SK-N-SH (cell line): ENCODE measurements at regions not wholly inside any gene's neighbourhood (a gene's known extent, or its start where the extent isn't known, plus 50 kb on each side); places are given as distances from the start of the nearest gene placed in this dataset.

Experiments used
- CTCF ChIA-PET: fragments of 300-600, 350-600 bp; formaldehyde crosslinking; extraction: SDS; loops from one replicate; lab custom pipeline; 2021; lab: Yijun Ruan, JAX
- POLR2A ChIA-PET: fragments of 350-600 bp; sonication (Branson Sonifier 250); formaldehyde crosslinking; extraction: SDS; loops from one replicate; lab custom pipeline; 2020; ENCODE audit warnings: antibody characterized with exemption, inconsistent platforms; lab: Yijun Ruan, JAX
- DNase-seq: peaks from one replicate; pipeline ENCODE4 v3.0.0; 2012
- H2AFZ ChIP-seq: fragments of 200-600 bp; sonication (generic); 2 replicates; pipeline ENCODE4 v1.8.1; 2016; ENCODE audit warnings: antibody characterized with exemption, mild to moderate bottlenecking, low read depth
- H3F3A ChIP-seq: fragments of 200-600 bp; sonication (generic); replicated peaks from 2 replicates; pipeline ENCODE3; 2016; ENCODE audit warnings: antibody characterized with exemption, mild to moderate bottlenecking; ENCODE audit not compliant: insufficient read depth
- H3K27ac ChIP-seq, 2 experiments: fragments of 200-500 bp in 1 of 2; fragments of 200-600 bp in 1 of 2; sonication (Bioruptor generic) in 1 of 2; sonication (generic), shearing (Covaris generic) in 1 of 2; 2 replicates each; pipeline versions ENCODE4 v1.5.1 to v1.6.1; 2014 to 2016; ENCODE audit warnings: low read depth in 2 of 2, inconsistent platforms in 1 of 2, low read length in 1 of 2, mild to moderate bottlenecking in 1 of 2, mixed read lengths in 1 of 2
- H3K27me3 ChIP-seq: fragments of 200-600 bp; sonication (generic), shearing (Covaris generic); 2 replicates; pipeline ENCODE4 v1.6.1; 2016; ENCODE audit warnings: mixed run types; ENCODE audit not compliant: insufficient read depth
- H3K36me3 ChIP-seq, 2 experiments: fragments of 200-500 bp in 1 of 2; fragments of 200-600 bp in 1 of 2; sonication (Bioruptor generic) in 1 of 2; sonication (generic) in 1 of 2; replicated peaks in 1 of 2; 2 replicates each; pipeline versions ENCODE3 to v1.5.1; 2014 to 2016; ENCODE audit warnings: low read length in 1 of 2, mild to moderate bottlenecking in 1 of 2; ENCODE audit not compliant: insufficient read depth in 2 of 2, control insufficient read depth in 1 of 2
- H3K4me1 ChIP-seq, 2 experiments: fragments of 200-500 bp in 1 of 2; fragments of 200-600 bp in 1 of 2; sonication (Bioruptor generic) in 1 of 2; sonication (generic), shearing (Covaris generic) in 1 of 2; 2 replicates each; pipeline versions ENCODE4 v1.5.1 to v1.6.1; 2014 to 2016; ENCODE audit warnings: low read depth in 1 of 2, low read length in 1 of 2, mixed run types in 1 of 2; ENCODE audit not compliant: insufficient read depth in 2 of 2, control insufficient read depth in 1 of 2
- H3K4me2 ChIP-seq: fragments of 200-600 bp; sonication (generic), shearing (Covaris generic); 2 replicates; pipeline ENCODE4 v1.6.1; 2017; ENCODE audit warnings: mixed run types
- H3K4me3 ChIP-seq, 2 experiments: fragments of 200-500 bp in 1 of 2; fragments of 200-600 bp in 1 of 2; sonication (Bioruptor generic) in 1 of 2; sonication (generic), shearing (Covaris generic) in 1 of 2; 2 replicates each; pipeline versions ENCODE4 v1.5.1 to v1.8.1; 2014 to 2016; ENCODE audit warnings: low read depth in 2 of 2, inconsistent platforms in 1 of 2, low read length in 1 of 2, mild to moderate bottlenecking in 1 of 2, mixed read lengths in 1 of 2, moderate library complexity in 1 of 2
- H3K79me2 ChIP-seq: fragments of 200-600 bp; sonication (generic); 2 replicates; pipeline ENCODE4 v1.8.1; 2017; ENCODE audit warnings: mild to moderate bottlenecking; ENCODE audit not compliant: insufficient read depth
- H3K9ac ChIP-seq: fragments of 200-600 bp; sonication (generic); 2 replicates; pipeline ENCODE4 v1.6.1; 2017; ENCODE audit warnings: mixed run types
- H3K9me2 ChIP-seq: fragments of 200-600 bp; sonication (generic); 2 replicates; pipeline ENCODE4 v1.6.1; 2017; ENCODE audit warnings: mixed run types
- H3K9me3 ChIP-seq: fragments of 200-600 bp; sonication (generic); 2 replicates; pipeline ENCODE4 v1.6.1; 2017; ENCODE audit warnings: mixed run types, mild to moderate bottlenecking, moderate library complexity
- H4K20me1 ChIP-seq: fragments of 200-600 bp; sonication (generic); 2 replicates; pipeline ENCODE4 v1.6.1; 2017; ENCODE audit warnings: mild to moderate bottlenecking, mixed run types; ENCODE audit not compliant: insufficient read depth
- CHD2 ChIP-seq: fragments of 150-350 bp; IDR thresholded peaks from 2 replicates; pipeline ENCODE4 v1.6.1; 2018; ENCODE audit warnings: low read length; ENCODE audit not compliant: partially characterized antibody
- EP300 ChIP-seq, 2 experiments: IDR thresholded peaks; 2 replicates each; pipeline versions ENCODE4 v1.4.0 to v1.6.1; 2012; ENCODE audit warnings: borderline replicate concordance in 1 of 2, low read depth in 1 of 2, low read length in 1 of 2
- EZH2phosphoT487 ChIP-seq: fragments of 200-600 bp; sonication (generic); IDR thresholded peaks from 2 replicates; pipeline ENCODE4 v1.6.1; 2017; ENCODE audit warnings: low read depth, mixed run types, mild to moderate bottlenecking, antibody characterized with exemption, moderate library complexity, borderline replicate concordance
- FOSL2 ChIP-seq: IDR thresholded peaks from 2 replicates; pipeline ENCODE4 v1.4.0; 2012; ENCODE audit warnings: low read depth, mild to moderate bottlenecking, moderate library complexity, borderline replicate concordance
- FOXM1 ChIP-seq: IDR thresholded peaks from 2 replicates; pipeline ENCODE4 v1.4.0; 2012; ENCODE audit warnings: low read depth, mild to moderate bottlenecking
- GABPA ChIP-seq: IDR thresholded peaks from 2 replicates; pipeline ENCODE4 v1.4.0; 2012; ENCODE audit warnings: low read depth, mild to moderate bottlenecking
- GATA2 ChIP-seq: sonication (generic); formaldehyde crosslinking; IDR thresholded peaks from 2 replicates; pipeline ENCODE4 v1.5.0; 2020; ENCODE audit warnings: mild to moderate bottlenecking, missing genetic modification reagents
- JUND ChIP-seq: IDR thresholded peaks from 2 replicates; pipeline ENCODE4 v1.4.0; 2012
- MEF2A ChIP-seq: IDR thresholded peaks from 2 replicates; pipeline ENCODE4 v1.4.0; 2012; ENCODE audit warnings: low read depth, borderline replicate concordance
- MXI1 ChIP-seq: IDR thresholded peaks from 2 replicates; pipeline ENCODE4 v1.6.1; 2012; ENCODE audit warnings: mild to moderate bottlenecking, low read depth, low read length, improper control_type of control experiment
- NFIC ChIP-seq: IDR thresholded peaks from 2 replicates; pipeline ENCODE4 v1.4.0; 2012; ENCODE audit warnings: borderline replicate concordance
- NRF1 ChIP-seq: IDR thresholded peaks from 2 replicates; pipeline ENCODE4 v1.6.1; 2012; ENCODE audit warnings: low read depth, mild to moderate bottlenecking, low read length
- RAD21 ChIP-seq: IDR thresholded peaks from 2 replicates; pipeline ENCODE4 v1.6.1; 2012; ENCODE audit warnings: mild to moderate bottlenecking, low read length
- RCOR1 ChIP-seq: fragments of 150-350 bp; IDR thresholded peaks from 2 replicates; pipeline ENCODE4 v1.6.1; 2017; ENCODE audit warnings: antibody characterized with exemption, low read length
- RFX5 ChIP-seq: IDR thresholded peaks from 2 replicates; pipeline ENCODE4 v1.6.1; 2012; ENCODE audit warnings: mild to moderate bottlenecking, improper control_type of control experiment, low read length
- TAF1 ChIP-seq: IDR thresholded peaks from 2 replicates; pipeline ENCODE4 v1.6.1; 2012; ENCODE audit warnings: low read depth, mild to moderate bottlenecking, low read length, moderate library complexity, borderline replicate concordance
- TEAD4 ChIP-seq: IDR thresholded peaks from 2 replicates; pipeline ENCODE4 v1.4.0; 2012; ENCODE audit warnings: mild to moderate bottlenecking, borderline replicate concordance; ENCODE audit not compliant: insufficient read depth
- YY1 ChIP-seq: IDR thresholded peaks from 2 replicates; pipeline ENCODE4 v1.4.0; 2012; ENCODE audit warnings: low read depth, mild to moderate bottlenecking
- WGBS: methylation state at CpG from one replicate; pipeline ENCODE4 v1.1.6; 2017; ENCODE audit warnings: low lambda C conversion rate; 5-methylcytosine and 5-hydroxymethylcytosine counted together
- TF ChIP-seq, protein P1 (sequence below): fragments of 150-350 bp; IDR thresholded peaks from 2 replicates; pipeline ENCODE4 v1.6.1; 2017; ENCODE audit warnings: antibody characterized with exemption, low read length, low read depth, borderline replicate concordance
- TF ChIP-seq, protein P2 (sequence below): fragments of 150-350 bp; IDR thresholded peaks from 2 replicates; pipeline ENCODE4 v1.6.1; 2016; ENCODE audit warnings: mild to moderate bottlenecking, low read depth, low read length
- TF ChIP-seq, protein P3 (sequence below): IDR thresholded peaks from 2 replicates; pipeline ENCODE4 v1.4.0; 2012; ENCODE audit warnings: low read depth, borderline replicate concordance

DNA sequence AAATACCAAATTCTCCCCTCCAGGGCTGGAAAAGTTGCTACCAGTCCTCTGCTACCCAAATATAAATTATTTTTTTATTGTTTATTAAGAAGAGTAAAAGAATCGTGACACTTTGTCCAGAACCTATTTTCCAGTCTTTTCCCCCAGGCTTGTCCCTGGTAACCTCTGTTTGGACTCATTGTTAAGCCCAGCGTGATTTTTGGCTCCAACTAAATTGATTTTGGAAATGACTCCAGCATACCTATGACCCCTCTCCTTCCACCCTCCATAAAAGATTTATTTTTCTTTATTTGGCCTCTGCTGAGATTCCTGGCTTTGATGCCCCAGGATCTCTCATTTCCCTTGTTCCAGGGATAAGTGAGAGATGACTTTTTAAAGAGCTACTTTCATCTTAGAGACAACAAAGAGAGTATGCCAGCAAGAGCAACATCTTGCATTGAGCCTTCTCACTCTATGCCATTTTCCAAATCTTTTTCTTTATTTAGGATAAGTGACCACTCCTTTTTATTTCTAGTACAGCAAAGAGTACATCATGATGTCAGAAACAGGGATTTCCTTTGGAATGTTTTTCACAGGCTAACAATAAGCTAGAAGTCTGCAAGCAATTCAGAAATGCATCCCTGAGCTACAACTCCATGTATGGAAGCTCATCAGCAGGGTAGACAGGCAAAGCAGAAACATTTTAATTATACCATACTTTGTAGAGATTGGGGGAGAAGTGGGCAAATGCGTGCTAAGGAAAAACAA is 75.8 kb downstream of the DAD1 start:
- Histone ChIP-seq H3K4me1 (peaks cover 14 to 27% of the 10 kb centered on the region in 2 experiments; a peak in 2 of 4 replicates), H3K36me3 (no peaks in the 10 kb centered on the region), H3K4me2 (no peak overlapping the region), H3K9me2 (no peaks in the 10 kb centered on the region), H3K27me3 (peaks cover 14% of the 10 kb centered on the region), H4K20me1 (no peaks in the 10 kb centered on the region), H3K27ac (no peak overlapping the region), H3F3A (no peaks in the 10 kb centered on the region)
- CTCF ChIA-PET = interaction anchor here (1.4 to 1.6 kb wide), 2 partner anchors 13 to 43 kb away, joined by 4 to 5 read pairs; no protein-coding TSS in a partner anchor
- POLR2A ChIA-PET = no interaction called here
- 29% methylated on average over 3 of the region's 3 CpGs for WGBS
- TF ChIP-seq CHD2 = no peak
- no peak for TF ChIP-seq NRF1
- no peak for TF ChIP-seq YY1
- TF ChIP-seq NFIC = no peak
- TF ChIP-seq GABPA = no peak
- TF ChIP-seq FOXM1 = no peak
- TF ChIP-seq MXI1 = no peak
- no peak for TF ChIP-seq TEAD4
- TF ChIP-seq EZH2phosphoT487 = no peak
- TF ChIP-seq, protein P1, sequence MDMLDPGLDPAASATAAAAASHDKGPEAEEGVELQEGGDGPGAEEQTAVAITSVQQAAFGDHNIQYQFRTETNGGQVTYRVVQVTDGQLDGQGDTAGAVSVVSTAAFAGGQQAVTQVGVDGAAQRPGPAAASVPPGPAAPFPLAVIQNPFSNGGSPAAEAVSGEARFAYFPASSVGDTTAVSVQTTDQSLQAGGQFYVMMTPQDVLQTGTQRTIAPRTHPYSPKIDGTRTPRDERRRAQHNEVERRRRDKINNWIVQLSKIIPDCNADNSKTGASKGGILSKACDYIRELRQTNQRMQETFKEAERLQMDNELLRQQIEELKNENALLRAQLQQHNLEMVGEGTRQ = no peak
- no peak for TF ChIP-seq RAD21
- TF ChIP-seq, protein P2, sequence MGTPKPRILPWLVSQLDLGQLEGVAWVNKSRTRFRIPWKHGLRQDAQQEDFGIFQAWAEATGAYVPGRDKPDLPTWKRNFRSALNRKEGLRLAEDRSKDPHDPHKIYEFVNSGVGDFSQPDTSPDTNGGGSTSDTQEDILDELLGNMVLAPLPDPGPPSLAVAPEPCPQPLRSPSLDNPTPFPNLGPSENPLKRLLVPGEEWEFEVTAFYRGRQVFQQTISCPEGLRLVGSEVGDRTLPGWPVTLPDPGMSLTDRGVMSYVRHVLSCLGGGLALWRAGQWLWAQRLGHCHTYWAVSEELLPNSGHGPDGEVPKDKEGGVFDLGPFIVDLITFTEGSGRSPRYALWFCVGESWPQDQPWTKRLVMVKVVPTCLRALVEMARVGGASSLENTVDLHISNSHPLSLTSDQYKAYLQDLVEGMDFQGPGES = no peak
- TF ChIP-seq, all 33 proteins: peak for 0
- Histone ChIP-seq H3K9ac (no peak overlapping the region), H2AFZ (no peak overlapping the region), H3K79me2 (no peaks in the 10 kb centered on the region), H3K9me3 (no peaks in the 10 kb centered on the region), H3K4me3 (no peak overlapping the region)
- no peak for DNase-seq

DNA sequence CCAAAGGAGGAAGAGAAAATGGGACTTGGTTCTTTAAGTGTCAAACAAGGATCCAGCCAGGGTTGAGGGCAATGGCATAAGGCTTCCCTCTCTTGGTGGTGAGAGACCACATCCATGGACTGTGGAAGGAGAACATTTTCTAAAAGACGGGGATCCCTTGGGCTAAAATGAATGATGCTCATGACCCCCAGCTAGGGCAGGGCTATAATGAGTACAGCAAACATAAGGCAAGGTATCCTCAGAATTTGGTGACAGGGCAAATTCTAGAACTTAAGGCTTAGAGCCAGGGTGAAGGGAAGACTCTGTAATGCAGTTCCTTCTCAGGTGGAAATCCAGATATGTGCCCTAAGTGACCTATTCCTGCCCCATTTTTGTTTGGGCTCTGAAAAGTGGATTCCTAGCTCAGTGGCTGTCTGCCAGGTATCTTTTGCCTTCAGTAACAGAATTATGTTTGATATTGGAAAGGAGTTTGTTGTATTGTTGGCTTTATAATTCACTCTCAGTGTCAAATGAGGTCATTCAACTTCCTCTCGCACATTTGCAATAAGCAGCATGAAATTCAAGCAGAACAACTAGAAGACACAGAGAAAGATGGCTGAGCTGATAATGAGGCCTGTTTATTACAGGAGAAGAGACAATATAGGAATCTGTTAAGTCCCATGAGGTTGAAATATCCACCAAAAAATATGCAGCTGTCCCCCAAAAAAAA is 76.8 kb downstream of the DAD1 start:
- WGBS = 53% methylated on average over 2 of the region's 2 CpGs
- H3K4me2 ChIP-seq = no peak overlapping the region
- no peaks in the 10 kb centered on the region for H3K79me2 ChIP-seq
- no peaks in the 10 kb centered on the region for H3F3A ChIP-seq
- no peaks in the 10 kb centered on the region for H4K20me1 ChIP-seq
- no peak overlapping the region for H3K9ac ChIP-seq
- DNase-seq = no peak
- H3K9me3 ChIP-seq = no peaks in the 10 kb centered on the region
- H3K27ac ChIP-seq = no peak overlapping the region
- no peak overlapping the region for H2AFZ ChIP-seq
- H3K36me3 ChIP-seq = no peaks in the 10 kb centered on the region
- peaks cover 12 to 27% of the 10 kb centered on the region in 2 experiments; a peak in 2 of 4 replicates for H3K4me1 ChIP-seq
- H3K27me3 ChIP-seq = peaks cover 4% of the 10 kb centered on the region
- no peak overlapping the region for H3K4me3 ChIP-seq
- ChIA-PET POLR2A (no interaction called here), CTCF (interaction anchor here (1.0 to 1.6 kb wide), 2 partner anchors 12 to 19 kb away, joined by 4 to 5 read pairs; no protein-coding TSS in a partner anchor)
- H3K9me2 ChIP-seq = no peaks in the 10 kb centered on the region
- TF ChIP-seq, protein P1 = no peak
- TF ChIP-seq RFX5 (no peak), MXI1 (no peak), JUND (no peak), MEF2A (no peak), RCOR1 (no peak), TAF1 (no peak), FOSL2 (no peak), EP300 (IDR thresholded peaks at IDR 0.05; ENCODE audit: borderline replicate concordance in 1 of 2, low read depth in 1 of 2, low read length in 1 of 2) (no peak), GATA2 (CRISPR knock-in tag) (no peak)
- TF ChIP-seq, protein P3, sequence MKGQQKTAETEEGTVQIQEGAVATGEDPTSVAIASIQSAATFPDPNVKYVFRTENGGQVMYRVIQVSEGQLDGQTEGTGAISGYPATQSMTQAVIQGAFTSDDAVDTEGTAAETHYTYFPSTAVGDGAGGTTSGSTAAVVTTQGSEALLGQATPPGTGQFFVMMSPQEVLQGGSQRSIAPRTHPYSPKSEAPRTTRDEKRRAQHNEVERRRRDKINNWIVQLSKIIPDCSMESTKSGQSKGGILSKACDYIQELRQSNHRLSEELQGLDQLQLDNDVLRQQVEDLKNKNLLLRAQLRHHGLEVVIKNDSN = no peak
